Adipocyte (in vitro differentiated cells): ENCODE measurements at regions not wholly inside any gene's neighbourhood (a gene's known extent, or its start where the extent isn't known, plus 50 kb on each side); places are given as distances from the start of the nearest gene placed in this dataset.
A peak's percentile ranks its signal among the peaks of the same experiment; 100 is the strongest.
"Not testable (repeated sequence)": the region's sequence is repeated elsewhere in the genome, so short reads cannot be mapped to it uniquely, and the experiment has no call there.

Experiments
- DNase-seq: peaks from one replicate; pipeline ENCODE4 v3.0.0-alpha.2; 2015; ENCODE audit warnings: low read depth
- H3K27me3 ChIP-seq: replicated peaks from 2 replicates; pipeline ENCODE4 v1.7.0; 2013; ENCODE audit warnings: mild to moderate bottlenecking, low read length, moderate library complexity; ENCODE audit not compliant: control insufficient read depth, insufficient read depth
- H3K36me3 ChIP-seq: 2 replicates; pipeline ENCODE4 v1.7.0; 2013; ENCODE audit warnings: low read length, mild to moderate bottlenecking, moderate library complexity; ENCODE audit not compliant: control insufficient read depth, insufficient read depth, severe bottlenecking
- H3K4me1 ChIP-seq: 2 replicates; pipeline ENCODE4 v1.7.0; 2013; ENCODE audit warnings: mild to moderate bottlenecking, low read length, moderate library complexity; ENCODE audit not compliant: control insufficient read depth, insufficient read depth
- H3K4me3 ChIP-seq: 2 replicates; pipeline ENCODE4 v1.7.0; 2013; ENCODE audit warnings: mild to moderate bottlenecking, low read length, moderate library complexity
- H3K9ac ChIP-seq: 2 replicates; pipeline ENCODE4 v1.7.0; 2013; ENCODE audit warnings: mild to moderate bottlenecking, low read length, moderate library complexity
- H3K9me3 ChIP-seq: 2 replicates; pipeline ENCODE4 v1.7.0; 2013; ENCODE audit warnings: mild to moderate bottlenecking, low read length, moderate library complexity; ENCODE audit not compliant: control insufficient read depth

DNA sequence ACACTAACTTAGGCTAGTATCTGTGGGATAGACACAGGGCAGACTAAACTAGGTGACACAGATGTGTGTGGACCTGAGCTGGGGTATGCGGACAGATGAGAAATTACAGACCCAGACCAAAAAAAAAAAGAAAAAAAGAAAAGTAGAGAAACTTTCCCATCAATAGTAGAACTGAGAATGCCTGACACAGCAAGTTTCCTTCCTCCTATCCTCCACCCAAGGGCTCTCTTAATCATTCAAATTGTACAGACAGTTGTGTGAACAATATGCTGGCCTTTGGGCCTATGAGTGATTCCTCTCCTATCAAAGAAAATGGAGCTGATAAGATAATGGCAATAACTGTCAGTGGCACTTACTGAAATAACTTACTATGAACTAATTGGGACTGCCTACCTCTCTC lies 226.7 kb upstream of the PRDM1 start:
- Histone ChIP-seq H3K4me1 (no peaks in the 10 kb centered on the region), H3K27me3 (no peaks in the 10 kb centered on the region), H3K36me3 (no peaks in the 10 kb centered on the region), H3K9ac (no peak overlapping the region), H3K9me3 (peaks cover 3% of the 10 kb centered on the region), H3K4me3 (no peak overlapping the region)
- no peak for DNase-seq

DNA sequence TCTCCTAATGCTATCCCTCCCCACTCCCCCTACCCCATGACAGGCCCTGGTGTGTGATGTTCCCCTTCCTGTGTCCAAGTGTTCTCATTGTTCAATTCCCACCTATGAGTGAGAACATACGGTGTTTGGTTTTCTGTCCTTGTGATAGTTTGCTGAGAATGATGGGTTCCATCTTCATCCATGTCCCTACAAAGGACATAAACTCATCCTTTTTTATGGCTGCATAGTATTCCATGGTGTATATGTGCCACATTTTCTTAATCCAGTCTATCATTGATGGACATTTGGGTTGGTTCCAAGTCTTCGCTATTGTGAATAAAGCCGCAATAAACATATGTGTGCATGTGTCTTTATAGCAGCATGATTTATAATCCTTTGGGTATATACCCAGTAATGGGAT lies 227.5 kb upstream of the PRDM1 start:
- H3K9ac ChIP-seq, H3K27me3 ChIP-seq, H3K4me1 ChIP-seq, H3K9me3 ChIP-seq, DNase-seq, H3K4me3 ChIP-seq, H3K36me3 ChIP-seq: not testable (repeated sequence)

DNA sequence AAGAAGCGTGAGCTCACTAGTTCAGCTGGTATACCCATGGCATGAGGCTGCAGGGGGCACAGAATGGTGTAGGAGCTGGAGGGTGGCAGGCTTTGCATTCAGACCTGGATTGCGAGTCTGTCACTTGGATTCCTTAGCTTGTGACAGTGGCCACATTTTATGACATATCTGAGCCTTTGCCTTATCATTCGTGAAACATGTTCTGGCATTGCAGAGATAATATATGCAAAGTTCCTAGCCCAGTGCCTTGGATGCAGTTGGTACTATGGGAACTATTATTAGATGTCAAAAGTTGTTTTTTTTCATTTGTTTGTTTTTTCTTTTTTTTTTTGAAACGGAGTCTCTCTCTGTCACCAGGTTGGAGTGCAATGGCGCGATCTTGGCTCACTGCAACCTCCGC lies 230.7 kb upstream of the PRDM1 start:
- no peak for DNase-seq
- Histone ChIP-seq H3K27me3 (no peaks in the 10 kb centered on the region), H3K9ac (no peak overlapping the region), H3K36me3 (no peaks in the 10 kb centered on the region), H3K4me3 (no peak overlapping the region), H3K9me3 (no peaks in the 10 kb centered on the region), H3K4me1 (no peaks in the 10 kb centered on the region)

DNA sequence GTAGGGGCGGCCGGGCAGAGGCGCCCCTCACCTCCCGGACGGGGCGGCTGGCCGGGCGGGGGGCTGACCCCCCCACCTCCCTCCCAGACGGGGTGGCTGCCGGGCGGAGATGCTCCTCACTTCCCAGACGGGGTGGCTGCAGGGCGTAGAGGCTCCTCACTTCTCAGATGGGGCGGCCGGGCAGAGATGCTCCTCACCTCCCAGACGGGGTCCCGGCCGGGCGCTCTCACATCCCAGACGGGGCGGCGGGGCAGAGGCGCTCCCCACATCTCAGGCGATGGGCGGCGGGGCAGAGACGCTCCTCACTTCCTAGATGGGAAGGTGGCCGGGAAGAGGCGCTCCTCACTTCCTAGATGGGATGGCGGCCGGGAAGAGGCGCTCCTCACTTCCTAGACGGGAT lies 232.2 kb upstream of the PRDM1 start:
- H3K36me3 ChIP-seq, DNase-seq, H3K9me3 ChIP-seq, H3K9ac ChIP-seq, H3K4me3 ChIP-seq, H3K27me3 ChIP-seq, H3K4me1 ChIP-seq: not testable (repeated sequence)

DNA sequence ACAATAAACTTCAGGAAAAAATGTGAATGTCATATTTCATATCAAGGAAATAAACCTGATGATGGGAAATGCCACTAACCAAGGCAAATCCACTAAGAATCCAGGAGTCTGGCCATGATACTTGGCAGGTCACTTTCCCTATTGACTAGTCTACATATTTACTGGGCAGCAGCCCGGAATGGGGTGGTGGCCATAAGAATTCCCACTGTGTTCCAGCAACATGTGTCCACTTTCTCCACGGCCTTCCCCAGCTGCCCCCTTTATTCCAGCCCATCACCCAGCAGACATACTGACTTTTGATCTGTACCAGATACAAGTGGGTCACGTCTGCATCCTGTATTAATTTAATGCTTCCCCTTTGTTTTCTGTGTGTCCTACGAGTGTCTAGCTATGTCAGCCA lies 234.5 kb upstream of the PRDM1 start:
- no peak overlapping the region for H3K4me3 ChIP-seq
- no peaks in the 10 kb centered on the region for H3K9me3 ChIP-seq
- H3K4me1 ChIP-seq: peaks cover 5% of the 10 kb centered on the region
- H3K27me3 ChIP-seq: no peaks in the 10 kb centered on the region
- H3K9ac ChIP-seq: no peak overlapping the region
- DNase-seq: no peak
- H3K36me3 ChIP-seq: no peaks in the 10 kb centered on the region

DNA sequence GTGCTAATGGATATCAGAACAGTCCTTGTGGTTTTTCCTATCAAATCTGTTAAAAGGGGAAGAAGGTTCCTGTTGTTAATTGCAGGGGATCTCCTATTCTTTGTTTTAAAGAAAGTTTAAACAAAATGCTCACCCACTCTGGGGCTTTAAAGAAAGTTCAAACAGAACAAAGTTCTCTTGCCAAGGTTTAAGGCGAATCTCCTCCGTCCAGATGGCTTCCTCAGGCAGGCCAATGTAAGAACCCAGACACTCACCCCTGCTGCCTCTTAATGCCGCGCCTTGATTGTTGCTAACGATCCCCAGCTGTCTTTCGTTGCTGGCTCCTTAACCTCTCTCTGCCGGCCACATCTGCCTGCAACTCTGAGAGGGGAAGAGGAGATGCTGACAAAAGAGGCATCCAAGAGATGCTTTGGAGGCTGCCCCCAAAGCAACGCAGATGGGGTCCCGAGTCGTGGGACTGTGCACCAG lies 235.0 kb upstream of the PRDM1 start:
- H3K4me1 ChIP-seq: peaks cover 5% of the 10 kb centered on the region
- H3K36me3 ChIP-seq: no peaks in the 10 kb centered on the region
- H3K9ac ChIP-seq: no peak overlapping the region
- H3K4me3 ChIP-seq: no peak overlapping the region
- no peak for DNase-seq
- no peaks in the 10 kb centered on the region for H3K27me3 ChIP-seq
- no peaks in the 10 kb centered on the region for H3K9me3 ChIP-seq

DNA sequence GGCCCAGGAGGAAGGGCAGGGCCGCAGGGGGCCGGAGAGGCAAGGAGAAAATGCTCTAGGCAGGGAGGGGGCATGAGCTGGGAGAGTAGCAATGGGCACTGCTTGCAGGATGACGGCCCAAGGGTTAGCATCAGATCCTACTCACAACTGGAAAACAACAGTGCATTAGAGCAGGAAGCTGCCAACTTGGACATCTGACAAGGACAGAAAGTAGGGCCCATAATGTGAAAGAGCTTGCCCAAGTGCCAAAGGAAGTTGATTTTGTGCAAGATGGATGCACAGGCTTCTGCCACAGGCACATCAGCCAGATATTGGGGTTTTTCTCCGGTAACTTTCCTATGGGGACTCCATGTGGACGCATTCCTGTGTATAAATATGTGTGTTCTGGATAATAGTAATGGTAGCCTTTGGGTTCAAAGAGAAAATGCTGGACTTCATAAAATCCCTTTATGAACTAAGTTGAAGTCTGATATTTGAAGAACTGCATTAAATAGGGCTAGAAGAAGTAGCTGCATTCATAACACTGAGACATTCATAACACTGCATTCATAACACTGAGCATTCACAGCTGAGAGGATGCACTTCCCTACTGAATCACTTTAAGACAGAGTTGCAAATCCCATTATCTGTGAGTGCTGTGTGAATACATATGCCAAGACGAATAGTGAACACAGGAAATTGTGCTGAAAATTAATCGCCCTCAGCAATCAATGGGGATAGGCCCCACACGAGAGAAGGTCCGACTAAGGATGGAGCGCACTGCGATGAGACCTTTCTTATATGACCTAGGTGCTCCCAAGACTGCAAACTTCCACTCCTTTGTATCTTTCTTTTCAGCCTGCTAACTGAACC lies 235.6 kb upstream of the PRDM1 start:
- no peak for DNase-seq
- Histone ChIP-seq H3K27me3 (no peaks in the 10 kb centered on the region), H3K4me1 (peaks cover 5% of the 10 kb centered on the region), H3K9me3 (no peaks in the 10 kb centered on the region), H3K4me3 (no peak overlapping the region), H3K9ac (no peak overlapping the region), H3K36me3 (no peaks in the 10 kb centered on the region)

DNA sequence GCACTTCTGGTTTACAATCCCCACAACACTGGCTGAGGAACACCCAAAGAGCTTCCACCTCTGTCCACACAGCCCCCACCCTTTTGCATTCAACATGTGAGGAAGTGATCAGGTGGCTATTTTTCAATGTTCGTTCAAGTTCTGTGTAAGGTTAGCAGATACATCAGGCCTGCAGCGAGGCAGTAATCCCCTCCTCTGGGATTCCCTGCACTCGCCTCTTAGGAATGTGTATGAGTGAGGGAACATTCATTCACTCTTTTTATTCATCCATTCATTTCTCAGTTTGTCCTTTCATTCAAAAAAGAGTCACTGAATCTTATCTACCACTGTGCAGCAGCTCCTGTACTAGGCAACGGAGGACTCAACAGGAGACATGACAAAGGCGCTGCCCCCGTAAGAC lies 236.4 kb upstream of the PRDM1 start:
- peak; percentile 58 for DNase-seq
- H3K9me3 ChIP-seq: no peaks in the 10 kb centered on the region
- no peak overlapping the region for H3K4me3 ChIP-seq
- H3K9ac ChIP-seq: no peak overlapping the region
- peaks cover 5% of the 10 kb centered on the region for H3K4me1 ChIP-seq
- H3K36me3 ChIP-seq: no peaks in the 10 kb centered on the region
- H3K27me3 ChIP-seq: no peaks in the 10 kb centered on the region

DNA sequence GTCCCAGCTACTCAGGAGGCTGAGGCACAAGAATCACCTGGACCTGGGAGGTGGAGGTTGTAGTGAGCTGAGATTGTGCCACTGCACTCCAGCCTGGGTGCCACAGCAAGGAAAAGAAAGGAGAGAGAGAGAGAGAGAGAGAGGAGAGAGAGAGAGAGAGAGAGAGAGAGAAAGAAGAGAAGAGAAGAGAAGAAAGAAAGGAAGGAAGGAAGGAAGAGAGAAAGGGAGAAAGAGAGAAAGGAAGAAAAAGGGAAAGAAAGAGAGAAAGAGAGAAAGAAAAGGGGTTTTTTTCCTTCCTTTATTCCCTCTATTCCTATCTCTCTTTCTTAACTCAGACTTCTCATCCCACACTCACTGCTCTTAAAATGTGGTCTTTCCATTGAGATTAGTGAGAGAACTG lies 238.7 kb upstream of the PRDM1 start:
- Histone ChIP-seq H3K36me3 (no peaks in the 10 kb centered on the region), H3K9me3 (no peaks in the 10 kb centered on the region), H3K27me3 (no peaks in the 10 kb centered on the region), H3K4me3 (no peak overlapping the region), H3K4me1 (peaks cover 10% of the 10 kb centered on the region), H3K9ac (no peak overlapping the region)
- no peak for DNase-seq

DNA sequence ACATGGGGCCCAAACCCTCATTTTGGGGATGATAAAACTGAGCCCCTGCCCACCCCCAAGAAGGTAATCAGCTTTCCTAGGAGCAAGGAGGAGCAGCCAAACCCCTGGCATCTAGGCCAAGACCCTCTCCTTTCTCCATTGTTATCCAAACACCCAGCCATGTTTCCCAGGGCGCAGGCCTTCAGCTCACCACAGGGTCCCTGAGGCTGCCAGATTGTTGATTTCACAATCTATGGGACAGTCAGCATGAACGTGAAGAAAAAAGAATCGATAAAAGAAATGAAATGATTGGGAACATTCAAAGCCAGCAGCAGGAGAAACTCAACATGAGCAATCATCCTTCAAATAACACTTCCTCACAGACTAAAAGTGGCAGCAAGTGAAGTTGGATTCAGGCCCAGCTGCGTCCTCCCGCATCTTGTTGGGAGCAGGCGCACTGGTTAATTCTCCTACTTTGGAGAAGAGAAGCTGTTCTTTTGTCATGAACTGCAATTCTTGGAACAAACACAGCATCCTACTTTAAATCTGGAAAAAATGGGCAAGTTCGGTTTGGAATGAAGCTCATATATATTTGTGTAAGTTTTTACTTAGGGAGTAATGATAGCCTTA lies 241.8 kb upstream of the PRDM1 start:
- Histone ChIP-seq H3K9me3 (no peaks in the 10 kb centered on the region), H3K4me1 (peaks cover 5% of the 10 kb centered on the region), H3K4me3 (no peak overlapping the region), H3K36me3 (no peaks in the 10 kb centered on the region), H3K9ac (no peak overlapping the region), H3K27me3 (no peaks in the 10 kb centered on the region)
- DNase-seq: no peak

DNA sequence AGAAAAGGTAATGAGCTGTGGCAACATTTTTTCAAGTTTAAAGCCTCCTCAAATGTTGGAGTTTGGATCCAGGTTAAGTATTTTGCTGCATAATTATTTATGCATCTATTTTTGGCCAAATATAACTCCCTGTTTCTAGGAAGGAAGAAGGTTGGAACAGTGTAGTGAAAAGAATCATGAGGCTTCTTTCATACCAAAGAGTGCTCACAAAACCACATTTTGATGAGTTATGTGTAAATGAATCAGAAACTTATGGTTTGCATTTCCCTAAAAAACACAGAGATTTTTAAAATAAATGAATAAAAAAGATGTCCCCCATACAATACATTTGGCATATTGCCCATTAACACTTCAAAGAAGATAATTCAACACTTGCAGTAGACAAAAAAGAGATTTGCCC lies 246.9 kb upstream of the PRDM1 start:
- Histone ChIP-seq H3K9ac (no peak overlapping the region), H3K9me3 (no peaks in the 10 kb centered on the region), H3K4me3 (no peak overlapping the region), H3K4me1 (peaks cover 6% of the 10 kb centered on the region), H3K36me3 (no peaks in the 10 kb centered on the region), H3K27me3 (no peaks in the 10 kb centered on the region)
- peak; percentile 33 for DNase-seq
